Fibroblast of lung (primary cell): ENCODE measurements at regions not wholly inside any gene's neighbourhood (a gene's known extent, or its start where the extent isn't known, plus 50 kb on each side); places are given as distances from the start of the nearest gene placed in this dataset.

Experiments used
- CTCF ChIP-seq, 2 donors: IDR thresholded peaks in 1 of 2; conservative IDR thresholded peaks in 1 of 2; 1 replicate in 1 of 2; 2 replicates in 1 of 2; pipeline ENCODE4 v1.5.1; 2011 to 2012; ENCODE audit warnings: low read length in 2 of 2, control low read depth in 1 of 2, inconsistent platforms in 1 of 2, low read depth in 1 of 2, mild to moderate bottlenecking in 1 of 2
- EZH2 ChIP-seq: IDR thresholded peaks from 2 replicates; pipeline ENCODE4 v1.5.1; 2012; ENCODE audit warnings: low read length, control low read depth, mild to moderate bottlenecking; ENCODE audit errors: missing control alignments

GRCh38 chr14:58713677-58714076 lies 75.9 kb downstream of the DACT1 start:
- TF ChIP-seq CTCF (conservative IDR thresholded peaks at IDR 0.05 in 1 of 2, IDR thresholded peaks at IDR 0.05 in 1 of 2; ENCODE audit: low read depth in 1 of 2, low read length in 2 of 2) (no peak), EZH2 (no peak)
